Muscle of leg (tissue), 3 donors: ENCODE measurements at regions not wholly inside any gene's neighbourhood (a gene's known extent, or its start where the extent isn't known, plus 50 kb on each side); places are given as distances from the start of the nearest gene placed in this dataset.
"Not testable (repeated sequence)": the region's sequence is repeated elsewhere in the genome, so short reads cannot be mapped to it uniquely, and the experiment has no call there.

ENCODE experiments used
- DNase-seq: peaks from one replicate; pipeline ENCODE4 v3.0.0; 2013
- H3K27ac ChIP-seq: one replicate; pipeline ENCODE4 v1.5.1; 2013; ENCODE audit warnings: mild to moderate bottlenecking, low read length, control low read depth
- H3K27me3 ChIP-seq: one replicate; pipeline ENCODE4 v1.6.1; 2013; ENCODE audit warnings: low read length; ENCODE audit not compliant: control insufficient read depth, insufficient read depth
- H3K36me3 ChIP-seq: one replicate; pipeline ENCODE4 v1.6.1; 2013; ENCODE audit warnings: low read length; ENCODE audit not compliant: control insufficient read depth, insufficient read depth
- H3K4me1 ChIP-seq: one replicate; pipeline ENCODE4 v1.6.1; 2013; ENCODE audit warnings: low read length; ENCODE audit not compliant: control insufficient read depth, insufficient read depth
- H3K4me3 ChIP-seq: one replicate; pipeline ENCODE4 v1.5.1; 2013; ENCODE audit warnings: low read length, control low read depth
- H3K9me3 ChIP-seq: replicated peaks from 2 replicates; pipeline ENCODE4 v1.6.1; 2013; ENCODE audit warnings: low read depth, low read length; ENCODE audit not compliant: control insufficient read depth
- WGBS: methylation state at CpG from one replicate; pipeline ENCODE4 v1.1.5; 2013; ENCODE audit warnings: missing lambda C conversion rate; ENCODE audit not compliant: insufficient coverage; 5-methylcytosine and 5-hydroxymethylcytosine counted together

DNA sequence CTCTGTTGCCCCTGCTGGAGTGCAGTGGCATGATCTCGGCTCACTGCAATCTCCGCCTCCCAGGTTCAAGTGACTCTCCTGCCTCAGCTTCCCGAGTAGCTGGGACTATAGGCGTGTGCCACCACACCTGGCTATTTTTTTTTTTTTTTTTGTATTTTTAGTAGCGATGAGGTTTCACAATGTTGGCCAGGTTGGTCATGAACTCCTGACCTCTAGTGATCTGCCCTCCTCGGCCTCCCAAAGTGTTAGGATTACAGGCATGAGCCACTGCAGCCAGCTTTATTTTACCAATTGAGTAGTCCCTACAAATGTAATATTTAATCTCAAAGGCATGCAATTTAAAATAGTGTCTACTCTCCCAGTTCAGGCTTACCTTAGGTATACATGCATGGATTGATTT lies 1487.2 kb upstream of the WWC1 start:
- not testable (repeated sequence) for H3K4me3 ChIP-seq, H3K4me1 ChIP-seq, DNase-seq, H3K36me3 ChIP-seq, H3K27ac ChIP-seq, H3K27me3 ChIP-seq
- 100% methylated on average over 2 of the region's 6 CpGs for WGBS
- H3K9me3 ChIP-seq: peaks cover 12% of the 10 kb centered on the region

DNA sequence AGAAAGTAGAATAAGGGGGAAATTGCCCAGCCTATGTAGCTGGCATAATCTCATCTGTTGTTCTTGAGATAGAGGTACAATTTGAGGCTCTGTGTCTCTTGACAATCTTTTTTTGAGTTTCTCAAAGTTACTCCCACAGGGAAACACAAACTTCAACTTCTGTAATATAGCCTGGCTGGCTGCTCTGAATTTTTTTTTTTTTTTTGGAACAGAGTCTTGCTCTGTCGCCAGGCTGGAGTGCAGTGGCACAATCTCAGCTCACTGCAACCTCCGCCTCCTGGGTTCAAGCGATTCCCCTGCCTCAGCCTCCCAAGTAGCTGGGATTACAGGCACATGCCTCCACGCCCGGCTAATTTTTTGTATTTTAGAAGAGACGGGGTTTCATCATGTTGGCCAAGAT lies 1486.8 kb upstream of the WWC1 start:
- not testable (repeated sequence) for DNase-seq, H3K27me3 ChIP-seq, H3K4me1 ChIP-seq, H3K27ac ChIP-seq, H3K9me3 ChIP-seq, H3K36me3 ChIP-seq, H3K4me3 ChIP-seq
- 85% methylated on average over 4 of the region's 6 CpGs for WGBS

DNA sequence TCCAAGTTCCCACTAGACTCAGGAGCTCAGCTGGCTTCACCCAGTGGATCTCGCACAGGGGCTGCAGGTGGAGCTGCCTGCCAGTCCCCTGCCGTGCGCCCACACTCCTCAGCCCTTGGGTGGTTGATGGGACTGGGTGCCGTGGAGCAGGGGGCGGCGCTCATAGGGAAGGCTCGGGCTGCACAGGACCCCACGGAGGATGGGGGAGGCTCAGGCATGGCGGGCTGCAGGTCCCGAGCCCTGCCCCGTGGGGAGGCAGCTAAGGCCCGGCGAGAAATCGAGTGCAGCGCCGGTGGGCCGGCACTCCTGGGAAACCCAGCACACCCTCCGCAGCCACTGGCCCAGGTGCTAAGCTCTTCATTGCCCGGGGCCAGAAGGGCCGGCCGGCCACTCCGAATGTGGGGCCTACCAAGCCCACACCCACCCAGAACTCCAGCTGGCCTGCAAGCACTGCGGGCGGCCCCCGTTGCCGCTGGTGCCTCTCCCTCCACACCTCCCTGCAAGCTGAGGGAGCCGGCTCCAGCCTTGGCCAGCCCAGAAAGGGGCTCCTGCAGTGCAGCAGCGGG lies 1481.3 kb upstream of the WWC1 start:
- H3K4me1 ChIP-seq, H3K27ac ChIP-seq, H3K4me3 ChIP-seq, DNase-seq, H3K9me3 ChIP-seq, H3K27me3 ChIP-seq, H3K36me3 ChIP-seq: not testable (repeated sequence)
- WGBS: 87% methylated on average over 23 of the region's 28 CpGs

DNA sequence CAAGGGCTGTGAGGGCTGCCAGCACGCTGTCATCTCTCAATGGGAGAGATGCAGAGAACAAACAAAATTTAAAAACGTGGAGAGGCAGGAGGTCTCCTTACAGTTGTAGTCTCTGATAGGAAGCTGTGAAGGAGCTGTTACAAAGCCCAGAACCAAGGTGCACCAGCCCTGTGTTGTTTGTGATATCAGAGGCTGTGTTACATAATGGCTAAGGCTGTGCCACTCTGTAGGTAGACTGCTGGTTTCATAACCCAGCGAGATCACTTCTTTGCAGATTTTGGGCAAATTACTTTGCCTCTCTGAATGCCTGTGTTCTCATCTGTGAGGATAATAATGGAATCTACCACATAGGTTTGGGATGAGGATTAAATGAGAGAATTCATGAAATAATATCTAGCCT lies 1480.7 kb upstream of the WWC1 start:
- WGBS: 88% methylated on average over 3 of the region's 3 CpGs
- H3K4me3 ChIP-seq: no peak overlapping the region

DNA sequence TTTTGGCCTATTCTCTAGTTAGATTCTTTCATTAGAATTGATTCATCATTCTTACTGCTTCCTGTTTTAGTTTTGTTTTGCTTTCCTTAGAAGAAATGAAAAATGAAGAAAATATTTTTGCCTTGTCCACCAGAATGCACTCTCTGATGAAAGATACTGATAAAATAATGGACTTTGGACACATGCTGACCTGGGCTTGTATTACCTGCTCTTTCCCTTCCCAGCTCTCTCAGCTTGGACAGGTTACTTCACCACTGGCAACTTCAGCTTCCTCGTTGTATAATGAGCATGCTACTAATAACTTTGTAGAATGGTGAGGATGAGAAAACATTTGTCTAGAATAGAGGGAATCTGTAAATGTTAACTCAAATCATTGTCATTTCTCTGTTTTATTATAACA lies 1468.1 kb upstream of the WWC1 start:
- no peak overlapping the region for H3K4me3 ChIP-seq
- no peaks in the 10 kb centered on the region for H3K27me3 ChIP-seq
- no peaks in the 10 kb centered on the region for H3K36me3 ChIP-seq
- H3K27ac ChIP-seq: no peak overlapping the region
- H3K4me1 ChIP-seq: no peaks in the 10 kb centered on the region
- no peaks in the 10 kb centered on the region for H3K9me3 ChIP-seq
- DNase-seq: no peak
- no CpG with 5 or more reads among the region's 1 CpG for WGBS

More for the DNA sequence above, 1480.7 kb upstream of the WWC1 start:
- Histone ChIP-seq H3K4me1 (no peaks in the 10 kb centered on the region), H3K27me3 (no peaks in the 10 kb centered on the region), H3K27ac (no peak overlapping the region), H3K9me3 (peaks cover 9% of the 10 kb centered on the region), H3K36me3 (no peaks in the 10 kb centered on the region)
- DNase-seq: no peak

DNA sequence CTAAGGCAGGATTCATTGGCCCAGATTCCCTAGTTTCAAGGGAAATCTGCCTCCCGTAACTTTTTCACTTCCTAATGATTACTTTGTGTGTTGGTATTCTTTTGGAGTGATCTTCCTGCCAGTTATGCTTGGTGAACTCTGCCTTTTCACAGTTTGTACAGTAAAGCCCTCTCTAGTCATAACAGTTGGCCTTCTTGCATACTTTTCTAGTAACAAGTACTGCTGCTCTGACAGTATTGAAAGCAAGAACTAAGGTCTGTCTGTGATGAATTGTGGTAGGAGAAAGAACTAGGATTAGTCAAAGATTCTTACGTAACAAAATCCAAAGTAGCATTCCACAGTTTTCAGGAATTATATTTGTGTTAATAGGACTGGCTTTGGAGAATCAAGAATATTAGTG lies 1457.2 kb upstream of the WWC1 start:
- Histone ChIP-seq H3K36me3 (no peaks in the 10 kb centered on the region), H3K4me3 (no peak overlapping the region), H3K4me1 (no peaks in the 10 kb centered on the region), H3K27me3 (no peaks in the 10 kb centered on the region), H3K27ac (no peak overlapping the region), H3K9me3 (peaks cover 2% of the 10 kb centered on the region)
- no peak for DNase-seq
- WGBS: no CpG with 5 or more reads among the region's 2 CpGs

DNA sequence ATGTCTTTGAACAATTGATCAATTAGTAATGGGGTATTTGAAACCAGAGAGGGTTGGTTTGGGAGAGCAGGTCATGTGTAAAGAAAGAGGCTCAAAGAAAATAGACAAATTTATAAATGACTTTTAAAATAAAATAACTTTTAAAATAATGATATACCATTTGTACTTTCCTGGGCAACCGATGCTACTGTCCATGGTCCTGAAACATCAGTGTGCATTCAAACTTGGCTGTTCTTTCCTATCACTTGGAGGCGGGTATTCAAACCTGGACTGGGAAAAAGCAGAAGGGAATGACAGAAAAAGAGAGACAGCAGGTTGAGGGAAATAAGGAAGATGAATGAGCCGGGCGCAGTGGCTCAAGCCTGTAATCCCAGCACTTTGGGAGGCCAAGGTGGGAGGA lies 1446.4 kb upstream of the WWC1 start:
- no peaks in the 10 kb centered on the region for H3K36me3 ChIP-seq
- no peaks in the 10 kb centered on the region for H3K9me3 ChIP-seq
- H3K27me3 ChIP-seq: no peaks in the 10 kb centered on the region
- peak; percentile 45 for DNase-seq
- no peak overlapping the region for H3K4me3 ChIP-seq
- H3K27ac ChIP-seq: no peak overlapping the region
- H3K4me1 ChIP-seq: no peaks in the 10 kb centered on the region
- WGBS: 79% methylated on average over 3 of the region's 4 CpGs

DNA sequence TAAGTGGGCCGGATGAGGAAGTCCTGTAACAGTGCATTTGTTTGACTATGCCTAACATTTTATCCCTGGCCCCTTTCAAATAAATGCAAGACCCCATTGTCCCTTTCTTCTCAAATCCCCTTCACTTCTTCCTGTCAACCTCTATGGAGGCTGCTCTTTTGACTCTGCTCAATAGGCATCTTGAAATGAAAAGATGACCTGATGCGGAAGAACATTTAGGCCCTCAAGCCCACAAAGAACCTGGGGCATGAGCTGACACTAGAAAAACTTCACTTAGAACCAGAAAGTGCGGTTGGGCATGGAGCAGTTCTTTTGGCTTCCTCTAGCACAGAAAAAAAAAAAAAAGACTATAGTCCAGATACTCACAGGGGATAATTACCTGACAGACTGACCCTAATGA lies 1434.7 kb upstream of the WWC1 start:
- WGBS: 62% methylated on average over 2 of the region's 3 CpGs
- no peak overlapping the region for H3K4me3 ChIP-seq
- no peak for DNase-seq
- H3K9me3 ChIP-seq: peaks cover 2% of the 10 kb centered on the region
- no peak overlapping the region for H3K27ac ChIP-seq
- no peaks in the 10 kb centered on the region for H3K4me1 ChIP-seq
- no peaks in the 10 kb centered on the region for H3K27me3 ChIP-seq
- H3K36me3 ChIP-seq: no peaks in the 10 kb centered on the region

DNA sequence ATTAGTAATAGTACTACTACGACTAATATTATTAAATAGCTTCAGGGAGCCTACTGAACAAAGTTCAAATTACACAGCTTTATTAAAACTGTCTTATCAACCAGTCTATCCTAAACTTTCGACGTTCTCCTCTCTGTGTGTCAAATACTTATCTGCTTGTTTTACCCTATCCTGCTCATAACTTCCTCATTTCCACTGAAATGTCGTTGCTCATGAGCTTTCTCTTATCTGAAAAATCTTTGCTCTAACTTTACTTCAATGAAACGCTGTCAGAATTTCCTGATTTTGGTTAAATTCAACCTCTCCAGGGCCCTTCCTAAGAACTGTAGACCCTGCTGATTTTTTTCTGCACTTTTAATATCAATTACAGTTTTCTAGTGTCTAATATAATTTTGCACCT lies 1431.0 kb upstream of the WWC1 start:
- Histone ChIP-seq H3K4me1 (no peaks in the 10 kb centered on the region), H3K36me3 (no peaks in the 10 kb centered on the region), H3K9me3 (no peaks in the 10 kb centered on the region), H3K27ac (no peak overlapping the region), H3K27me3 (no peaks in the 10 kb centered on the region), H3K4me3 (no peak overlapping the region)
- 88% methylated on average over 3 of the region's 5 CpGs for WGBS
- no peak for DNase-seq

DNA sequence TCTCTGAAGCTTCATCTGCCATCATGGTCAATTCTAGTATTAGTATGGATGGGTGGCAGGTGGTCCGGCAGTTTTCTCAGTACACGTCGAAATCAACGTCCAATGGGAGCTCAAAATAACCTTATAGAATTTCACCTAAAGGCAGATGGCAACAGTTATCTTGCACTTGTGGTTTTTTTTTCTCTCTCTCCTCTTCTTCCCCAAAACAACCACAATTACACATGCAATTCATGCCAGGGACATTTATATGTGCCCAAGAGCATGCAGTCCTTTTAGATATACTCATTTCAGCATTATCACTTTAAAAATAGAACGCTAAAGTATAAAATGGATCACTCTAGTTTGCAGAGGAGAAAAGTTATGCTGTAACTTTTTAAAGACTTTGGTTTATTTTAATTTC lies 1428.9 kb upstream of the WWC1 start:
- WGBS: no CpG with 5 or more reads among the region's 5 CpGs

DNA sequence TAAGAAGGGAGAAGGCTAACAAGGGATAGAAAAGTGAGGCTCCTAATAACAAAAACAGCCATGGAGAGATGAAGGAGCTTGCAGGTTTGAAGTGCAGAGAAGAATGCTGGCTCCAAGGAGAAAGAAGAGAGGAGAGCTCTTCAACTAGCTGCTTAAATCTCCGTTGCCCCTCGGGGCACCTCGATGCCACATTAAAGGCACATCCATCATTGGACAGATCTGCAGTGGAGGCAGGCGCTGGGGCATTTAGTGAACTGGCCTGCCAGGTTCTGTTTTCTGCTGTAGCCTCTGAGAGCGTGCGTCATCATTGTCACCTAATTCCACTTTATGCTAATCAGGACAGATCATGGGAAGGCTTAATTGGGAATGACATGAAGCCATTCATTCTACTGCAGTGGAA lies 1426.2 kb upstream of the WWC1 start:
- WGBS: 65% methylated on average over 4 of the region's 6 CpGs
- no peaks in the 10 kb centered on the region for H3K36me3 ChIP-seq
- no peak overlapping the region for H3K4me3 ChIP-seq
- H3K27ac ChIP-seq: no peak overlapping the region
- no peaks in the 10 kb centered on the region for H3K4me1 ChIP-seq
- no peak for DNase-seq
- no peaks in the 10 kb centered on the region for H3K9me3 ChIP-seq
- no peaks in the 10 kb centered on the region for H3K27me3 ChIP-seq

More for the DNA sequence above, 1428.9 kb upstream of the WWC1 start:
- no peaks in the 10 kb centered on the region for H3K27me3 ChIP-seq
- no peak for DNase-seq
- no peak overlapping the region for H3K27ac ChIP-seq
- no peaks in the 10 kb centered on the region for H3K36me3 ChIP-seq
- no peaks in the 10 kb centered on the region for H3K4me1 ChIP-seq
- no peak overlapping the region for H3K4me3 ChIP-seq
- no peaks in the 10 kb centered on the region for H3K9me3 ChIP-seq
